Activated naive CD4-positive, alpha-beta T cell treated with anti-CD3 and anti-CD28 coated beads, Interleukin-2, amount 50 U/mL, for 72 hours (primary cell): ENCODE measurements at regions not wholly inside any gene's neighbourhood (a gene's known extent, or its start where the extent isn't known, plus 50 kb on each side); places are given as distances from the start of the nearest gene placed in this dataset.

Experiments
- ATAC-seq, 2 donors: fragments of 150-1000 bp; cut with Tn5 transposase; 2 replicates each; pipeline ENCODE4 v1.10.0; 2021; ENCODE audit warnings: mild to moderate bottlenecking in 2 of 2, moderate library complexity in 2 of 2
- DNase-seq, 2 donors: peaks; one replicate each; pipeline ENCODE4 v3.0.0; 2021 to 2022; ENCODE audit warnings: low spot score in 2 of 2
- H3K27ac Mint-ChIP-seq, 2 donors: one replicate each; pipeline ENCODE4 v1.8.0; 2022; ENCODE audit warnings: mild to moderate bottlenecking in 2 of 2, mixed read lengths in 2 of 2
- H3K36me3 Mint-ChIP-seq, 2 donors: one replicate each; pipeline ENCODE4 v1.8.0; 2022; ENCODE audit warnings: mixed read lengths in 2 of 2
- H3K9me3 Mint-ChIP-seq, 2 donors: one replicate each; pipeline ENCODE4 v1.8.0; 2022; ENCODE audit warnings: mixed read lengths in 2 of 2

DNA sequence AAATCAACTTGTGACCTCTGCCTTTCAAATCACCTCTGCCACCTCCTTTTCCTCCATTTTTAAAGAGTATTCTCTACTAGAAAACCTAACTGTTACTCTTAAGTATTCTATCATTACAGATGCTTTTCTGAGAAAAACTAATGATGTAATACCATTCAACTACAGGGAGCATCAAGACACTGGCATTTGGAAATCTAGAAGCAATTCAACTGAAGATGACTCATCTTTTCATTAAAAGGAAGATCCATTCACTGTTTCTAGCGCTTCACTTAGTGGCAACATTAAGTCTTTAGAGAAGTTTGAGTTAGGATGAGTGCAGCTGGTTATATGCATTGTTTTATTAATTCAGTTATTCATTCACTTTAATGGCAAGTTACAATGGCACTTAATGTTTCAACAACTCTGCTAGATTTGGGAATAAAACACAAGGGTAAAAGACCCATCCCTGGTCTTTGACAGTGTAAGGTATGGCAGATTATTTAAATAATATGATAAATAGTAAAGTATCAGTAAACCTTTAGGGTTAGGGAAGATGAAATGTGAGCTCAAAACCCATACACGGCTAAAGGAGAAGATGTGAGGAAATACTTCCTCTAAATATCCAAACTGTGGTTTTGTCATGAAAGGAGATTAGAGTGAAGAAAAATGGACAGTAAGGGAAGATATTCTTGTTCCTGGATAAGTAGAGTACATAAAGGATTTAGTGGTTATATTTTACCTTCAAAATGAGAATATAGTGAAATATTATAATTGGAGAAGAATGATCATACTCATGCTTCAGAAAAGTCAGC lies 61.7 kb downstream of the KCNJ2 start:
- DNase-seq (no peak), ATAC-seq (no peak)
- Mint-ChIP-seq H3K27ac (no peak overlapping the region), H3K36me3 (peaks cover 0 to 7% of the 10 kb centered on the region in 2 donors), H3K9me3 (peaks cover 5 to 17% of the 10 kb centered on the region in 2 donors)

DNA sequence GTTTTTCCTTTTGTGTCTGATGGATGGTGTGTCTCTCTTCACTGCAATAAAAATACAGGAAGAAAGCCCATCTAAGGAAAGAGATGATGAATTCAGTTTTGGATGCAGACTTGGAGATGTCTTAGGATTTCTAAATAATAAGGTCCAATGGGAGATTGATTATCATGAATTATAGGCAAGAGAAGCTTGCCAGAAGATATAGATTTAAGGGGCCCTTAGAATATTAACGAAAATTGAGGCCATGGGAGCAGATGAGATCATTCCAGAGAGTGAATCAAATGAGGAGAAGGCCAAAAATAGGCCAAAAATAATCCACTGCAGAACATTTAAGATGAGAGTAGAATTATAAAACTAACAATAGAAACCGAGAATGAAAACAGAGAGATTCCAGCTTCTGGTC lies 63.1 kb downstream of the KCNJ2 start:
- Mint-ChIP-seq H3K36me3 (peaks cover 0 to 7% of the 10 kb centered on the region in 2 donors), H3K9me3 (peaks cover 10 to 20% of the 10 kb centered on the region in 2 donors), H3K27ac (no peak overlapping the region)
- DNase-seq (no peak), ATAC-seq (no peak)

- H3K27ac Mint-ChIP-seq: no peak overlapping the region
- peaks cover 5 to 15% of the 10 kb centered on the region in 2 donors for H3K9me3 Mint-ChIP-seq
- no peak for DNase-seq
- ATAC-seq: no peak
- peaks cover 0 to 7% of the 10 kb centered on the region in 2 donors for H3K36me3 Mint-ChIP-seq
Measured at GRCh38 chr17:70235252-70235651, 65.9 kb downstream of the KCNJ2 start.

DNA sequence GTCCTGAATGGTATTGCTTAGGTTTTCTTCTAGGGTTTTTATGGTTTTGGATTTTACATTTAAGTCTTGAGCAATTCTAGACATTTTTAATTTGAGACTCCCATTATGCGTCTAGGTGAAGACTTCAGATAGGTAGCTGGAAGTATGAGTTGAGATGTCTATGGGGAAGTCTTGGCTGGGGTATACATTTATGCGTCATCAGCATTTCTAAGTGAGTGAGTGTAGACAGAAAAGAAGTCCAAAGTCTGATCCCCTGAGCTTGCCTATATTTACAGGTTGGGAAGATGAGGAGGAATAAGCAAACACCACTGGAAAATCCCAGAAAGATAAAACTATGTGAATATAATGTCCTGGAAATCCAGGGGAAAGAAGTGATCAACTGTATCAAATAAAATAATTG lies 68.9 kb downstream of the KCNJ2 start:
- Mint-ChIP-seq H3K9me3 (peaks cover 5 to 8% of the 10 kb centered on the region in 2 donors), H3K36me3 (no peaks in the 10 kb centered on the region), H3K27ac (no peak overlapping the region)
- DNase-seq (no peak), ATAC-seq (no peak)

DNA sequence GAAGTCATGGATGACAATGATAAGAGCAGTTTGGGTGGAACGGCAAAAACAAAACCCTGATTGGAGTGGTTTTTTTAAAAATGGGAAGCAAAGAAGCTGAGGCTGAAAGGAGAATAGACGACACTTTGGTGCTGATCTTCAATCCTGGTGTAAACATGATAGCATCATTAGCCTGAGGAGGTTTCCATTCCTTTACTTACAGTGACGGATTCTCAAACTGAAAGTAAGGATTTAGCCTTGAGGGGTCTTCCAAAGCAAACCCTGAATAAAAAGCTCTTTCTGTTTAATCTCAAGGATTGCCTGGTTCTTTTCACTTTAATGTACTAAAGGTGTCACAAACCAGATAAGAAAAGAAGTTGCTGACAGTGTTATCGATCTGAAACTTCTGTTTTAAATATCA lies 69.3 kb downstream of the KCNJ2 start:
- DNase-seq (no peak), ATAC-seq (no peak)
- Mint-ChIP-seq H3K36me3 (no peaks in the 10 kb centered on the region), H3K27ac (no peak overlapping the region), H3K9me3 (peaks cover 5 to 8% of the 10 kb centered on the region in 2 donors)

DNA sequence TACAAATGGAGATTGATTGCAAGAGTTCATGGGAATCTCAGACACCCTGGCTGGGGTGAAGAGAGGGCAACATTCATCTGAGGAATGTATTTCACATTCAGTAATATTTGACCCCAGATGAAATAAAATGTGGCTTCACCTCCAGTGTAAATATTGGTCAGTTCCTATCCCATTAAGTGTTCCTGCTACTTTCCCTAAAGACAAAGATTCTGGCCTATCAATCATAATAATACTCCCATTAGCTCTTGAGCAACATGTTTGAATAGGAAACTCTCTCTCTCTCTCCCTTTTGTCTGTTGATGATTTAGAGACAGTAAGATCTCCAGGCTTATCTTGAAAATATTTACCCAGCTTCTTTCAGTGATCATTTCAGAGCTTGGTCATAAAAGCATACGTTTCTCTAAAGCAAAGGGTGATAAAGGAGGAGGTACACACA lies 70.1 kb downstream of the KCNJ2 start:
- H3K36me3 Mint-ChIP-seq: no peaks in the 10 kb centered on the region
- H3K9me3 Mint-ChIP-seq: peaks cover 5 to 8% of the 10 kb centered on the region in 2 donors
- no peak overlapping the region for H3K27ac Mint-ChIP-seq
- DNase-seq (no peak), ATAC-seq (no peak)

DNA sequence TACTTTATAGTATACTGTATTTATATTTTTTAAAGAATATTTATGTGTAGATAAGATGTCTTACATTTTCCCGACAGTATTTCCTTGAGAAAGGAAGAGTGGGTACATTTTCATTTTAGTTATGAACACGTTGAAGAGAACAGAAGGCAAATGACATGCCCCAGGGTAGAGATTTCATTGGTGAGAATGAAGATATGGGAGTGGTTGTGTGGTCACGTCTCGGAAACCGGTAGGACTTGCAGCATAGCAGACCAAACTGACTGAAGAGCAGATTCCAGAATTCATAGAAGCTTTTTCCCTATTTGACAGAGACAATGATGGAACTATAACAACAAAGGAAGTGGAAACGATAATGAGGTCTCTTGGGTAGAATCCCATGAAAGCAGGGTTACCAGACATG lies 71.7 kb downstream of the KCNJ2 start:
- Mint-ChIP-seq H3K9me3 (peaks cover 4 to 5% of the 10 kb centered on the region in 2 donors), H3K27ac (no peak overlapping the region), H3K36me3 (no peaks in the 10 kb centered on the region)
- DNase-seq (no peak), ATAC-seq (no peak)

GRCh38 chr17:70242781-70243437 lies 73.6 kb downstream of the KCNJ2 start:
- no peak overlapping the region for H3K27ac Mint-ChIP-seq
- no peak for ATAC-seq

DNA sequence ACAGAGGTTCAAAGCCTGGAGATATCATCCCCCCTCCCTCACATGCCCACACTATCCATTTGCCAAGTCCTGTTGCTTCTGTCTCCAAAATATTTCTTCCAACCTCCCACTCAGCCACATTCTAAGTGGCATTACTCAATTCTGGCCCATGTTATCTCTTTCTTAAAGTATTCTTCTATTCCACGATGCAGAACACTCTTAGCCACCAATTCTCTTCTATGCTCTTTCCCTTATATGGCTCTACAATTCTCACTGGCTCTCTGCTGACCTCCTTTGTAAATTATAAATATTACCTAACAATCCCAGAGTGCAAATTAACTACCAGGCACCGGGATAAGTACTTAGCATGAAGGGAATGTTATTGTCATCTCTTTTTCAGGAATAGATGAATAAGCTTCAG lies 82.4 kb downstream of the KCNJ2 start:
- ATAC-seq (no peak), DNase-seq (no peak)
- peaks cover 0 to 3% of the 10 kb centered on the region in 2 donors for H3K9me3 Mint-ChIP-seq
- H3K27ac Mint-ChIP-seq: no peak overlapping the region
- no peaks in the 10 kb centered on the region for H3K36me3 Mint-ChIP-seq

More at GRCh38 chr17:70242781-70243437, 73.6 kb downstream of the KCNJ2 start:
- Mint-ChIP-seq H3K9me3 (no peaks in the 10 kb centered on the region), H3K36me3 (no peaks in the 10 kb centered on the region)
- no peak for DNase-seq

DNA sequence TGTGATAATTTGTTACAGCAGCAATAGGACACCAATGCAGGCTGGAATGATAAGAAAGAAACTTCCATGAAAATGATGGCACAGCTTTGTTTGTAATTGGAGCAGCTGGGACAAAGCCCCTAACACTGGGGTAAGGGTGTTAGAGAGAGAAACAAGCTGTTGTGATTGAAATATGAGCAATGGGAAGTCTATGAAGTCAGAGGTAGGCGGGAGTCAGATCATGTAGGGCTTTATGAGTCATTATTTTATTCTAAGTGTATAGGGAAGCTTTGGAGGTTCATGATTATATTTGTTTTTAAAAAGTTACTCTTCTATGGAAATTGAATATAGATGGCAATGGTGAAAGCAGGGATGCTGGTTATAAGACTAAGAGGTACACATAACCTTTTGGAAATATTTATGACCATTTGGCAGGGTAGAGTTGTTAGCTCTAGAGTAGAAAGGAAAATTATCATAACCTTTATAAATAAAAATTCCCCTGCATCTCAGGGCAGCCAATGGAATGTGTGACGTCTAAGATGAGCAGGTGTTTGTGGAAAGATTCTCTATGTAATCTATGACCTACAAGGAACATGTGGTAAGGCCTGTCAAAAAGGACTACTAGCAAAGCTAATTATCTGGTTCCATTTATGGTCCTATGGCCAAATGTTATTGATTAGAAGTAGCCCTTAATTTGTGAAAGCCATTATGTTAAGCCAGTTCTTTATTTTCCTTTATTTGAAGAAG lies 85.6 kb downstream of the KCNJ2 start:
- H3K36me3 Mint-ChIP-seq: no peaks in the 10 kb centered on the region
- no peak overlapping the region for H3K27ac Mint-ChIP-seq
- ATAC-seq (no peak), DNase-seq (no peak)
- H3K9me3 Mint-ChIP-seq: peaks cover 0 to 3% of the 10 kb centered on the region in 2 donors

DNA sequence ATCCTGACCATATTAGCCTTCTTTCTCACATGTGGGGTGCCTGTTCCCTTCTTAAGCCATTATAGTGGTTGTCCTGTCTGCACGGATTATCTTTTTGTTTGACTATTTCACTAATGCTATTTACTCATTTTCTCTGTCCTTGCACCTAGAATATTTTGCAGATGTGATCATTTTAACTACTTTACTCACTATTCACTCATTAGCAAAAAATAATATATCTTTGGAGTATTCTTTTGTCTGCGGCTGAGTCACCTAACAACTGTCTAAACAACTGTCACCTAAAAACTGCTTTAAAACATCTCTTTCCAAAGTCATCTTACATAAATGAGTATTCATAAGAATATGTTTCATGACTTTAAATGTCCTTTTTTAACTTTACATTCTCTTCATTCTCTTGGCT lies 87.4 kb downstream of the KCNJ2 start:
- no peak overlapping the region for H3K27ac Mint-ChIP-seq
- H3K36me3 Mint-ChIP-seq: no peaks in the 10 kb centered on the region
- no peak for ATAC-seq
- peaks cover 0 to 3% of the 10 kb centered on the region in 2 donors for H3K9me3 Mint-ChIP-seq
- DNase-seq: no peak

GRCh38 chr17:70258465-70258864 lies 89.1 kb downstream of the KCNJ2 start:
- no peak overlapping the region for H3K27ac Mint-ChIP-seq
- peaks cover 0 to 3% of the 10 kb centered on the region in 2 donors for H3K9me3 Mint-ChIP-seq
- no peaks in the 10 kb centered on the region for H3K36me3 Mint-ChIP-seq
- ATAC-seq (no peak), DNase-seq (no peak)

- Mint-ChIP-seq H3K36me3 (no peaks in the 10 kb centered on the region), H3K9me3 (peaks cover 0 to 3% of the 10 kb centered on the region in 2 donors), H3K27ac (no peak overlapping the region)
- DNase-seq (no peak), ATAC-seq (no peak)
Measured at GRCh38 chr17:70259400-70259799, 90.1 kb downstream of the KCNJ2 start.

DNA sequence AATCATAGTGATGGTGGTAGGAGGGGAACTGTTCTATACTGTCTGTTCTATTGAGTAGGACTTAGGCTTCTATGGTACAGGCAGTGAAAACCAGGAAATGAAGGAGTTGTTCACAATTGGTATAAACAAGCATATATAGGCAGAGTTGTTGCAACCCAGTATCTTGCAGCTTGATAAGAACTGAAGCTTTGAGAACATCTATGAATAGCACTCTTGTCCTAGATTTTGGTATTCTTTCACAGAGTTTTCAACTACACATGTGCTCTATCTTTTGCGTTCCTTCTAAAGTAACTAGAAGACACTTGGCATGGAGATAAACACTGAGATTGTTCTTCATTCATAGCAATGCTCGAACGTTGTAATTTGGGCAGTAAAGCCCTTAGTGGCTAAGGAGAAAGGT lies 91.8 kb downstream of the KCNJ2 start:
- ATAC-seq (no peak), DNase-seq (no peak)
- Mint-ChIP-seq H3K9me3 (peaks cover 0 to 3% of the 10 kb centered on the region in 2 donors), H3K27ac (no peak overlapping the region), H3K36me3 (no peaks in the 10 kb centered on the region)

- no peak overlapping the region for H3K27ac Mint-ChIP-seq
- ATAC-seq: no peak
- no peak for DNase-seq
- peaks cover under 1 to 3% of the 10 kb centered on the region in 2 donors for H3K9me3 Mint-ChIP-seq
- H3K36me3 Mint-ChIP-seq: no peaks in the 10 kb centered on the region
Measured at GRCh38 chr17:70265471-70265870, 96.1 kb downstream of the KCNJ2 start.

DNA sequence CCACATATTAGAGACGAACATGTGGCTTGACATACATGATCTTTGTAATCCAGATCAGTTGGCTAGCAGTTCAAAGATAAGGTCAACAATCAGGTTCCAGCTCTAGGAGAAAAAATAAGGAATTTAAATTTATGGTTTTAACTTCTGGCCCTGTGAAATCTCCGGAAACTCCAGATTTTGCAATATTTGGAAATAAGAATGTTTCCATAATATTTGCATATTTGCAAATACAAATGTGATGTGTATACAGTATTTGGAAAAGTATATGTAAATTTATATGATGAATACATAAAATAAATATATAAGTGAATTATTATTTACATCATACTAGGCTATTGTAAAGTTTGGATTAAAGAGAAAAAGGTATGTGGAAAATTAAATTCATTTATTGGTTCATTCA lies 97.1 kb downstream of the KCNJ2 start:
- Mint-ChIP-seq H3K36me3 (no peaks in the 10 kb centered on the region), H3K27ac (no peak overlapping the region), H3K9me3 (peaks cover 0 to 6% of the 10 kb centered on the region in 2 donors)
- DNase-seq: no peak
- ATAC-seq: no peak

DNA sequence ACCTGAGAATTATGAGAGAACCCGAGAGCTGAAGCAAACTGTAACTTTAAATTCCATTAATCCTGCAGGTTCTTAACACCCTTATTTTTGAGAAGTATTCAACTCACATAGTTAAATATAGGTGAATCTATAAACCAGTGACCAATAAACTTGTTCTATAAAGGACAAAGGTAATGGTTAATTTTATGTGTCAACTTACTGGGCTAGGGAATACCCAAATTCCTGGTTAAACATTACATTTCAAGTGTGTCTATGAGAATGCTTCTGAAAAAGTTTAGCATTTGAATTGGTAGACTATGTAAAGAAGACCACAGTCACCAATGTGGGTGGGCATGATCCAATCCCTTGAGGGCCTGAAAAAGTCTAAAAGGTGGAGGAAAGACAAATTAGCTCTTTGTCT lies 99.1 kb downstream of the KCNJ2 start:
- H3K27ac Mint-ChIP-seq: no peak overlapping the region
- ATAC-seq: no peak

More for the DNA sequence above, 99.1 kb downstream of the KCNJ2 start:
- H3K9me3 Mint-ChIP-seq: peaks cover 0 to 6% of the 10 kb centered on the region in 2 donors
- DNase-seq: no peak
- H3K36me3 Mint-ChIP-seq: no peaks in the 10 kb centered on the region
